HepG2 (cell line): ENCODE measurements at regions not wholly inside any gene's neighbourhood (a gene's known extent, or its start where the extent isn't known, plus 50 kb on each side); places are given as distances from the start of the nearest gene placed in this dataset.

Experiments
- ATF3 ChIP-seq: sonication (generic); formaldehyde crosslinking; IDR thresholded peaks from 2 replicates; pipeline ENCODE4 v1.4.0; 2020; ENCODE audit warnings: missing genetic modification reagents
- CHD2 ChIP-seq: IDR thresholded peaks from 2 replicates; pipeline ENCODE4 v1.6.1; 2011; ENCODE audit warnings: low read depth, low read length, improper control_type of control experiment
- CSRNP1 ChIP-seq: sonication (generic); formaldehyde crosslinking; IDR thresholded peaks from 2 replicates; pipeline ENCODE4 v1.8.1; 2023; ENCODE audit warnings: mild to moderate bottlenecking, missing genetic modification reagents
- FOXM1 ChIP-seq: sonication (generic); formaldehyde crosslinking; IDR thresholded peaks from 2 replicates; pipeline ENCODE4 v1.5.0; 2020; ENCODE audit warnings: missing genetic modification reagents
- KDM2A ChIP-seq: sonication (generic); formaldehyde crosslinking; IDR thresholded peaks from 2 replicates; pipeline ENCODE4 v1.4.0; 2020; ENCODE audit warnings: low read depth, missing genetic modification reagents, borderline replicate concordance
- MAX ChIP-seq: IDR thresholded peaks from 2 replicates; pipeline ENCODE4 v1.6.1; 2012; ENCODE audit warnings: inconsistent platforms
- MAZ ChIP-seq, 2 experiments: sonication (generic) in 1 of 2; formaldehyde crosslinking in 1 of 2; IDR thresholded peaks; 2 replicates each; pipeline versions ENCODE4 v1.5.0 to v1.6.1; 2012 to 2020; ENCODE audit warnings: low read depth in 2 of 2, mild to moderate bottlenecking in 2 of 2, borderline replicate concordance in 1 of 2, improper control_type of control experiment in 1 of 2, low read length in 1 of 2, missing genetic modification reagents in 1 of 2, moderate library complexity in 1 of 2
- PAXIP1 ChIP-seq: sonication (generic); formaldehyde crosslinking; conservative IDR thresholded peaks from 2 replicates; pipeline ENCODE4 v1.4.0; 2020; ENCODE audit warnings: mild to moderate bottlenecking, missing genetic modification reagents, moderate library complexity
- PCBP1 ChIP-seq: fragments of 200-400 bp; formaldehyde crosslinking; IDR thresholded peaks from 2 replicates; pipeline ENCODE4 v1.6.1; 2017; ENCODE audit warnings: mild to moderate bottlenecking, low read depth, low read length, borderline replicate concordance
- SIN3B ChIP-seq: fragments of 150-350 bp; IDR thresholded peaks from 2 replicates; pipeline ENCODE4 v1.6.1; 2014; ENCODE audit warnings: low read length
- SMC3 ChIP-seq: IDR thresholded peaks from 2 replicates; pipeline ENCODE4 v1.6.1; 2011; ENCODE audit warnings: low read length, improper control_type of control experiment
- SNAPC4 ChIP-seq: sonication (generic); formaldehyde crosslinking; IDR thresholded peaks from 2 replicates; pipeline ENCODE4 v1.4.0; 2020; ENCODE audit warnings: mild to moderate bottlenecking, missing genetic modification reagents
- TCF12 ChIP-seq, 2 experiments: fragments of 450-650 bp in 1 of 2; sonication (generic) in 1 of 2; formaldehyde crosslinking in 1 of 2; IDR thresholded peaks; 2 replicates each; pipeline versions ENCODE4 v1.6.1 to v1.8.0; 2017 to 2022; ENCODE audit warnings: antibody characterized with exemption in 1 of 2, mild to moderate bottlenecking in 1 of 2, missing genetic modification reagents in 1 of 2, moderate library complexity in 1 of 2
- ZNF230 ChIP-seq: sonication (generic); formaldehyde crosslinking; IDR thresholded peaks from 2 replicates; pipeline ENCODE4 v1.4.0; 2020; ENCODE audit warnings: mild to moderate bottlenecking, missing genetic modification reagents
- ZNF34 ChIP-seq: sonication (generic); formaldehyde crosslinking; IDR thresholded peaks from 2 replicates; pipeline ENCODE4 v1.4.0; 2020; ENCODE audit warnings: mild to moderate bottlenecking, missing genetic modification reagents, borderline replicate concordance
- ZNF562 ChIP-seq: sonication (generic); formaldehyde crosslinking; IDR thresholded peaks from 2 replicates; pipeline ENCODE4 v1.8.0; 2022; ENCODE audit warnings: missing genetic modification reagents, borderline replicate concordance
- ZSCAN12 ChIP-seq: sonication (generic); formaldehyde crosslinking; IDR thresholded peaks from 2 replicates; pipeline ENCODE4 v1.9.0; 2021; ENCODE audit warnings: mild to moderate bottlenecking, missing genetic modification reagents

- TF ChIP-seq ZNF562 (CRISPR knock-in tag) (no peak), TCF12 (IDR thresholded peaks at IDR 0.05) (no peak), TCF12 (CRISPR knock-in tag; IDR thresholded peaks at IDR 0.05) (no peak), SIN3B (no peak), CSRNP1 (CRISPR knock-in tag) (no peak), ZSCAN12 (no peak), MAZ (IDR thresholded peaks at IDR 0.05; ENCODE audit: borderline replicate concordance, low read depth, low read length) (no peak), MAZ (CRISPR knock-in tag; IDR thresholded peaks at IDR 0.05; ENCODE audit: low read depth) (no peak), SNAPC4 (no peak), SMC3 (peak; percentile 89), KDM2A (CRISPR knock-in tag) (0 out of 2 replicates have a peak, but pooled peaks have one; percentile 17), ZNF230 (no peak), CHD2 (no peak), MAX (no peak), PCBP1 (no peak), PAXIP1 (CRISPR knock-in tag) (no peak), ZNF34 (CRISPR knock-in tag) (no peak), ATF3 (CRISPR knock-in tag) (no peak), FOXM1 (no peak)
Observed at GRCh38 chr10:2927958-2928840, 139.1 kb upstream of the PFKP start (continued).
